ENCODE measurements at regions not wholly inside any gene's neighbourhood (a gene's known extent, or its start where the extent isn't known, plus 50 kb on each side); places are given as distances from the start of the nearest gene placed in this dataset.

- Histone ChIP-seq H2AFZ (ENCODE audit: low read length) (no peak overlapping the region), H4K5ac (ENCODE audit: insufficient read length, low read depth, low read length) (no peak overlapping the region), H3K4me1 (ENCODE audit: insufficient read depth, low read length) (no peaks in the 10 kb centered on the region), H3K9me3 (ENCODE audit: control insufficient read depth, low read depth, low read length) (no peaks in the 10 kb centered on the region), H2BK120ac (ENCODE audit: low read depth, low read length, poor library complexity, severe bottlenecking) (no peak overlapping the region), H2BK20ac (ENCODE audit: low read depth, low read length, poor library complexity, severe bottlenecking) (no peak overlapping the region), H3K27me3 (ENCODE audit: insufficient read depth, low read length) (no peaks in the 10 kb centered on the region), H2BK5ac (ENCODE audit: insufficient read length, low read length) (no peak overlapping the region), H3K79me2 (ENCODE audit: insufficient read depth, low read length) (no peaks in the 10 kb centered on the region), H3K4ac (ENCODE audit: low read depth, low read length) (no peak overlapping the region), H4K91ac (ENCODE audit: insufficient read length, low read depth, low read length) (no peak overlapping the region), H2BK12ac (ENCODE audit: insufficient read length, low read depth, low read length) (no peak overlapping the region), H3K18ac (ENCODE audit: insufficient read length, low read depth, low read length) (no peak overlapping the region), H3K27ac (ENCODE audit: insufficient read length, low read depth, low read length) (no peak overlapping the region), H3K14ac (ENCODE audit: insufficient read depth, low read length) (no peak overlapping the region), H2AK5ac (ENCODE audit: insufficient read length, low read length) (no peak overlapping the region), H3K79me1 (ENCODE audit: insufficient read depth, low read depth, low read length, poor library complexity, severe bottlenecking) (no peaks in the 10 kb centered on the region), H4K8ac (replicated peaks; ENCODE audit: insufficient read length, low read depth, low read length) (no peak overlapping the region), H3K23me2 (ENCODE audit: insufficient read length, low read depth, low read length, poor library complexity, severe bottlenecking) (no peaks in the 10 kb centered on the region), H4K20me1 (ENCODE audit: control insufficient read depth, insufficient read depth, insufficient read length) (no peaks in the 10 kb centered on the region), H3K9ac (ENCODE audit: extremely low read depth, insufficient read length, low read length) (no peak overlapping the region), H2BK15ac (ENCODE audit: low read depth, low read length) (no peak overlapping the region), H3K56ac (ENCODE audit: insufficient read length, low read depth, low read length) (no peak overlapping the region), H3K4me2 (ENCODE audit: insufficient read depth, insufficient read length, low read length) (no peak overlapping the region), H3T11ph (ENCODE audit: low read length) (no peak overlapping the region), H3K23ac (ENCODE audit: insufficient read length, low read depth, low read length) (no peak overlapping the region)
- Mint-ChIP-seq H3K9me3 (no peaks in the 10 kb centered on the region), H3K27ac (no peak overlapping the region), H3K27me3 (ENCODE audit: low read depth) (peaks cover 2% of the 10 kb centered on the region; the same call in 1 of the 2 replicates), H3K4me1 (peaks cover 8 to 9% of the 10 kb centered on the region in 2 experiments), H3K4me3 (no peak overlapping the region), H3K36me3 (ENCODE audit: insufficient read depth in 1 of 3, low read depth in 3 of 3) (no peaks in the 10 kb centered on the region; a peak in 1 of 7 replicates)
- no peak for DNase-seq
- no CpG with 5 or more reads among the region's 1 CpG for WGBS (ENCODE audit: extremely low coverage, insufficient read length, low lambda C conversion rate)
- no peak for TF ChIP-seq CTCF (conservative IDR thresholded peaks at IDR 0.05)
Measured at GRCh38 chr4:14928035-14928434, 74.2 kb upstream of the CPEB2 start.

All from H9 (cell line).